ENCODE measurements at regions not wholly inside any gene's neighbourhood (a gene's known extent, or its start where the extent isn't known, plus 50 kb on each side); places are given as distances from the start of the nearest gene placed in this dataset.
"Not testable (repeated sequence)": the region's sequence is repeated elsewhere in the genome, so short reads cannot be mapped to it uniquely, and the experiment has no call there.

DNA sequence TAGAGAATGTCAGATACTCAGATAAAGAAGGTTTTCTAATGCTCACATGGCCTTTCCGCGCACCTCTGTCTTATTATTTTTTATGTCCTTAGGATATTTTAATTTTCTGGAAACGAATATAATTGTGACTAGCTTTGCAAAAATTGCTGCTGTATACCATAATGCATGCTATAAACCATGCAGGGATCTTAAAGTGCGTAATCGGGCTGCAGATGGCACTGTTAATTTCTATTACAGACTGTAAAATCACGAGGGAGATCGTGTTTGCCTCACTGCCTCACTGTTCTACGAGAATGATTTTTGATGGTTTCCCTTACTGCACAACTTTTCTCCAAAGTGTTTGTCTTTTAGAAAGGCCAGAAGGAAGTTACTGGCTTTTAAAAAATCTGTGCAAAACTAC lies 356.1 kb downstream of the TUSC1 start:
- Histone ChIP-seq H4K8ac (ENCODE audit: low read depth, low read length) (no peak overlapping the region), H4K5ac (ENCODE audit: low read length) (no peak overlapping the region), H2BK120ac (ENCODE audit: low read depth, low read length) (no peak overlapping the region), H3K79me2 (ENCODE audit: control insufficient read depth, insufficient read depth, low read length) (no peaks in the 10 kb centered on the region), H2AK5ac (ENCODE audit: low read length) (no peak overlapping the region), H3K36me3 (ENCODE audit: control insufficient read depth, insufficient read depth, low read length) (no peaks in the 10 kb centered on the region), H3K18ac (ENCODE audit: low read length) (no peak overlapping the region), H3K79me1 (ENCODE audit: low read length) (no peaks in the 10 kb centered on the region), H3K4me1 (ENCODE audit: control insufficient read depth, low read depth, low read length) (no peaks in the 10 kb centered on the region), H3K4ac (ENCODE audit: low read depth, low read length) (no peak overlapping the region), H3K56ac (ENCODE audit: low read length) (no peak overlapping the region), H3K4me2 (ENCODE audit: low read length) (no peak overlapping the region), H3K27me3 (ENCODE audit: insufficient read depth, low read length, poor library complexity) (no peaks in the 10 kb centered on the region), H2BK5ac (ENCODE audit: low read length) (no peak overlapping the region), H3K4me3 (ENCODE audit: low read length) (no peak overlapping the region), H3K9ac (ENCODE audit: low read length) (no peak overlapping the region), H2BK15ac (replicated peaks; ENCODE audit: low read depth) (no peak overlapping the region), H3K23ac (ENCODE audit: low read length) (no peak overlapping the region), H3K27ac (ENCODE audit: low read depth, low read length) (no peak overlapping the region)
- DNase-seq: no peak
- WGBS (ENCODE audit: extremely low coverage, insufficient coverage, low lambda C conversion rate): no CpG with 5 or more reads among the region's 8 CpGs

DNA sequence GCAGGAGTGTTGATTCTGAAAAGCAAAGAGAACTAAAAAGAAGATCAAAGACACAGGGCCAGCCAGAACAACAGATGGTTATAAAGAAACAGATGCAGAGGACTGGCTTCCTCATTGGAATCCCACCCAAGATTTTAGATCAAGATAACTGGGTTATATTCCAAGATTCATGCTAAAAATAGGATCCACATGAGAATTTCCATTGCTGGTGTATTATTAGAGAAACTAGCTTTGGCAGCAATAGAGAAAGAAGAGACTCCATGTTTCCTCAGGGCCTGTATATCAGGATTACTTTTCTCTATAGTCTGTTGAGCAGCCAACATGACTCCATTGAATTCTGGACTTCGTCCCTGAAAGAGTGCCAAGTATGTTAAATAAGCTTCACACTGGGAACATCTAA lies 367.3 kb downstream of the TUSC1 start:
- Histone ChIP-seq H3K23ac (ENCODE audit: low read length) (no peak overlapping the region), H4K8ac (ENCODE audit: low read depth, low read length) (no peak overlapping the region), H3K4me1 (ENCODE audit: control insufficient read depth, low read depth, low read length) (no peaks in the 10 kb centered on the region), H3K4me3 (ENCODE audit: low read length) (no peak overlapping the region), H3K79me2 (ENCODE audit: control insufficient read depth, insufficient read depth, low read length) (no peaks in the 10 kb centered on the region), H2AK5ac (ENCODE audit: low read length) (no peak overlapping the region), H3K27me3 (ENCODE audit: insufficient read depth, low read length, poor library complexity) (no peaks in the 10 kb centered on the region), H2BK5ac (ENCODE audit: low read length) (no peak overlapping the region), H3K27ac (ENCODE audit: low read depth, low read length) (no peak overlapping the region), H3K4me2 (ENCODE audit: low read length) (no peak overlapping the region), H3K56ac (ENCODE audit: low read length) (no peak overlapping the region), H4K5ac (ENCODE audit: low read length) (no peak overlapping the region), H2BK15ac (replicated peaks; ENCODE audit: low read depth) (no peak overlapping the region), H3K18ac (ENCODE audit: low read length) (no peak overlapping the region), H3K9ac (ENCODE audit: low read length) (no peak overlapping the region), H3K79me1 (ENCODE audit: low read length) (no peaks in the 10 kb centered on the region), H3K36me3 (ENCODE audit: control insufficient read depth, insufficient read depth, low read length) (no peaks in the 10 kb centered on the region), H2BK120ac (ENCODE audit: low read depth, low read length) (no peak overlapping the region), H3K4ac (ENCODE audit: low read depth, low read length) (no peak overlapping the region)
- DNase-seq: no peak
- WGBS (ENCODE audit: extremely low coverage, insufficient coverage, low lambda C conversion rate): no CpG with 5 or more reads among the region's 1 CpG

GRCh38 chr9:25308549-25308948 lies 369.7 kb downstream of the TUSC1 start:
- H3K9ac ChIP-seq (ENCODE audit: low read length): no peak overlapping the region
- H4K5ac ChIP-seq (ENCODE audit: low read length): no peak overlapping the region
- H3K27ac ChIP-seq (ENCODE audit: low read depth, low read length): no peak overlapping the region
- no peak overlapping the region for H3K23ac ChIP-seq (ENCODE audit: low read length)
- no peak overlapping the region for H2AK5ac ChIP-seq (ENCODE audit: low read length)
- no peaks in the 10 kb centered on the region for H3K36me3 ChIP-seq (ENCODE audit: control insufficient read depth, insufficient read depth, low read length)
- no peak overlapping the region for H3K4me2 ChIP-seq (ENCODE audit: low read length)
- H3K27me3 ChIP-seq (ENCODE audit: insufficient read depth, low read length, poor library complexity): no peaks in the 10 kb centered on the region
- no peaks in the 10 kb centered on the region for H3K4me1 ChIP-seq (ENCODE audit: control insufficient read depth, low read depth, low read length)
- H3K56ac ChIP-seq (ENCODE audit: low read length): no peak overlapping the region
- H2BK15ac ChIP-seq (replicated peaks; ENCODE audit: low read depth): no peak overlapping the region
- no peak overlapping the region for H3K4ac ChIP-seq (ENCODE audit: low read depth, low read length)
- no peak overlapping the region for H4K8ac ChIP-seq (ENCODE audit: low read depth, low read length)
- no peak overlapping the region for H2BK5ac ChIP-seq (ENCODE audit: low read length)
- H3K79me1 ChIP-seq (ENCODE audit: low read length): no peaks in the 10 kb centered on the region
- no peak overlapping the region for H2BK120ac ChIP-seq (ENCODE audit: low read depth, low read length)
- no CpG with 5 or more reads among the region's 1 CpG for WGBS (ENCODE audit: extremely low coverage, insufficient coverage, low lambda C conversion rate)
- no peak overlapping the region for H3K18ac ChIP-seq (ENCODE audit: low read length)
- H3K79me2 ChIP-seq (ENCODE audit: control insufficient read depth, insufficient read depth, low read length): no peaks in the 10 kb centered on the region
- no peak overlapping the region for H3K4me3 ChIP-seq (ENCODE audit: low read length)
- DNase-seq: peak; percentile 26

- no peak overlapping the region for H2BK120ac ChIP-seq (ENCODE audit: low read depth, low read length)
- H3K27ac ChIP-seq (ENCODE audit: low read depth, low read length): no peak overlapping the region
- H3K23ac ChIP-seq (ENCODE audit: low read length): no peak overlapping the region
- no peaks in the 10 kb centered on the region for H3K27me3 ChIP-seq (ENCODE audit: insufficient read depth, low read length, poor library complexity)
- H2BK15ac ChIP-seq (replicated peaks; ENCODE audit: low read depth): no peak overlapping the region
- no peak overlapping the region for H3K4me2 ChIP-seq (ENCODE audit: low read length)
- H2BK5ac ChIP-seq (ENCODE audit: low read length): no peak overlapping the region
- H2AK5ac ChIP-seq (ENCODE audit: low read length): no peak overlapping the region
- H3K18ac ChIP-seq (ENCODE audit: low read length): no peak overlapping the region
- no CpG with 5 or more reads among the region's 1 CpG for WGBS (ENCODE audit: extremely low coverage, insufficient coverage, low lambda C conversion rate)
- H3K4me1 ChIP-seq (ENCODE audit: control insufficient read depth, low read depth, low read length): no peaks in the 10 kb centered on the region
- no peak for DNase-seq
- no peak overlapping the region for H4K8ac ChIP-seq (ENCODE audit: low read depth, low read length)
- no peak overlapping the region for H3K56ac ChIP-seq (ENCODE audit: low read length)
- H3K9ac ChIP-seq (ENCODE audit: low read length): no peak overlapping the region
- no peaks in the 10 kb centered on the region for H3K79me1 ChIP-seq (ENCODE audit: low read length)
- no peak overlapping the region for H3K4ac ChIP-seq (ENCODE audit: low read depth, low read length)
- H3K4me3 ChIP-seq (ENCODE audit: low read length): no peak overlapping the region
- no peaks in the 10 kb centered on the region for H3K79me2 ChIP-seq (ENCODE audit: control insufficient read depth, insufficient read depth, low read length)
- no peak overlapping the region for H4K5ac ChIP-seq (ENCODE audit: low read length)
- H3K36me3 ChIP-seq (ENCODE audit: control insufficient read depth, insufficient read depth, low read length): no peaks in the 10 kb centered on the region
These were observed 375.6 kb downstream of the TUSC1 start for GRCh38 chr9:25302601-25303000.

- H4K8ac ChIP-seq (ENCODE audit: low read depth, low read length); H3K4ac ChIP-seq (ENCODE audit: low read depth, low read length); H3K79me2 ChIP-seq (ENCODE audit: control insufficient read depth, insufficient read depth, low read length); H3K4me1 ChIP-seq (ENCODE audit: control insufficient read depth, low read depth, low read length); H3K56ac ChIP-seq (ENCODE audit: low read length); H3K79me1 ChIP-seq (ENCODE audit: low read length); H2AK5ac ChIP-seq (ENCODE audit: low read length); H3K18ac ChIP-seq (ENCODE audit: low read length); H3K9ac ChIP-seq (ENCODE audit: low read length); H2BK5ac ChIP-seq (ENCODE audit: low read length); H3K27me3 ChIP-seq (ENCODE audit: insufficient read depth, low read length, poor library complexity); H3K4me3 ChIP-seq (ENCODE audit: low read length); H4K5ac ChIP-seq (ENCODE audit: low read length); H3K4me2 ChIP-seq (ENCODE audit: low read length); H3K36me3 ChIP-seq (ENCODE audit: control insufficient read depth, insufficient read depth, low read length); H2BK15ac ChIP-seq (replicated peaks; ENCODE audit: low read depth); H3K23ac ChIP-seq (ENCODE audit: low read length); H2BK120ac ChIP-seq (ENCODE audit: low read depth, low read length): not testable (repeated sequence)
- peak overlapping the region; percentile 44 for H3K27ac ChIP-seq (ENCODE audit: low read depth, low read length)
- peak; percentile 68 for DNase-seq
- WGBS (ENCODE audit: extremely low coverage, insufficient coverage, low lambda C conversion rate): no CpG with 5 or more reads among the region's 5 CpGs
These were observed 390.0 kb downstream of the TUSC1 start for GRCh38 chr9:25288195-25288594.

DNA sequence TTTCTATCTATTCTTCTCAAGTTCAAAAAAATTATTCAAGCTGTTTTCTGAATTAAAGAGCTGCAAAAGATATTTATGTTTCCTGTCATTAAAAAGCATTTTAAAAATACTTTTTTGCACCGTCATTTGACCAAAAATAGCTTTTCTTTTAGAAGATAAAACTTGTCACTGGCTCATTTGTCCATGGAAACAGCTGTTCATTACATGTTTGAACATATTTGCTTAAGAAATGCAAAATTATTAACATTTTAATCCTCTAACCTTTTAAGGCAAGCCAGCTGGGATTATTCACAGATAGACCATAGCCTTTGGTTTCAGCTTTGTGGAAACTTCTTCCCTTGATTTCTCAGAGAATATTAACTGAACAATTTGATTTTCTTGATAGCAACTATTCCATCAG lies 393.9 kb downstream of the TUSC1 start:
- Histone ChIP-seq H4K5ac (ENCODE audit: low read length) (no peak overlapping the region), H3K4ac (ENCODE audit: low read depth, low read length) (no peak overlapping the region), H3K56ac (ENCODE audit: low read length) (no peak overlapping the region), H3K27me3 (ENCODE audit: insufficient read depth, low read length, poor library complexity) (no peaks in the 10 kb centered on the region), H3K23ac (ENCODE audit: low read length) (no peak overlapping the region), H3K4me3 (ENCODE audit: low read length) (no peak overlapping the region), H3K18ac (ENCODE audit: low read length) (no peak overlapping the region), H2BK15ac (replicated peaks; ENCODE audit: low read depth) (no peak overlapping the region), H3K4me1 (ENCODE audit: control insufficient read depth, low read depth, low read length) (no peaks in the 10 kb centered on the region), H2BK5ac (ENCODE audit: low read length) (no peak overlapping the region), H3K79me1 (ENCODE audit: low read length) (no peaks in the 10 kb centered on the region), H2AK5ac (ENCODE audit: low read length) (no peak overlapping the region), H3K79me2 (ENCODE audit: control insufficient read depth, insufficient read depth, low read length) (no peaks in the 10 kb centered on the region), H3K36me3 (ENCODE audit: control insufficient read depth, insufficient read depth, low read length) (no peaks in the 10 kb centered on the region), H3K9ac (ENCODE audit: low read length) (no peak overlapping the region), H4K8ac (ENCODE audit: low read depth, low read length) (no peak overlapping the region), H3K4me2 (ENCODE audit: low read length) (no peak overlapping the region), H2BK120ac (ENCODE audit: low read depth, low read length) (no peak overlapping the region), H3K27ac (ENCODE audit: low read depth, low read length) (no peak overlapping the region)
- DNase-seq: no peak
- WGBS (ENCODE audit: extremely low coverage, insufficient coverage, low lambda C conversion rate): no CpG with 5 or more reads among the region's 1 CpG

Data from mesendoderm (in vitro differentiated cells).